ENCODE measurements at regions not wholly inside any gene's neighbourhood (a gene's known extent, or its start where the extent isn't known, plus 50 kb on each side); places are given as distances from the start of the nearest gene placed in this dataset.

DNA sequence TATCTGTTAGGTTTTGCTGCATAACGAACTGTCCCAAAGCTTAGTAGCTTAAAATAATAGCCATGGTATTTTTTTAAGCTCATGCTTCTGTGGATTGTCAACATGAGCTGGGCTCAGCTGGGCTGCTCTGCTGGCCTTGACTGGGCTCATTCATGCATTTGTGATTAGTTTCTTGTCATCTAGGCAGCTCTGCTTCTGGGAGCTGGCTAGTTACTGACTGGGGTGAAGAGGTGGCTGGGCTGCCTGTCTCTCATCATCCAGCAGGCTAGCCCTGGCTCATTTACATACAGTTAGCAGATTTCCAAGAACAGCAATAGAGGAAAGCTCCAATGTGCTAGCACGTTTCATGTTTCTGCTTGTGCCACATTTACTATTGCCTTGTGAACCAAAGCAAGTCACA lies 165.1 kb upstream of the PCSK2 start:
- no peaks in the 10 kb centered on the region for H3K9me3 ChIP-seq
- H3K27ac ChIP-seq: no peak overlapping the region
- DNase-seq (no peak), FAIRE-seq (no peak), ATAC-seq (no peak)
- intact Hi-C loops (cut with DNase I): no loop called here
- no peaks in the 10 kb centered on the region for H3K27me3 ChIP-seq
- no peaks in the 10 kb centered on the region for H3K4me1 ChIP-seq
- no peak overlapping the region for H3K4me3 ChIP-seq
- TF ChIP-seq CTCF (IDR thresholded peaks at IDR 0.05): no peak
- WGBS, 2 donors: 67 to 71% methylated on average over 2 of the region's 2 CpGs
- no peaks in the 10 kb centered on the region for H3K36me3 ChIP-seq

DNA sequence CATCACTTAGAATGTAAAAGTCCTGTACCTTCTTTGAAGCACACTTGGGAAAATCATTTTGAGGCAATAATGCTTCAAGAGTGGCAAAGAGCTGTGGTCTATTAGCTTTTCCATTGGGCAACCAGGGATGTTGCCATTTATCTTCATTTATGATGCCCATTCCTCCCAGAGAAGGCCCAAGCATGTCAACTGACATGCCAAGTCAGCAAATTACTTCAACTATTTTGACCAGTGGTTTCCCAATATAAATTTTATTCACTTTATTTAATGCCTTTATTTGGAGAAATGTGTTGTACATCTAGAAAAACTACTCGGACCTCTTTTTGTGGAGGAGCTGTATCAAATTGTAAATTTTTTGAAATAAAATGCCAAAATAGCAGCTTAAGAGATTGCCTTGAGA lies 164.1 kb upstream of the PCSK2 start:
- intact Hi-C loops (cut with DNase I): no loop called here
- 51 to 70% methylated on average over 1 of the region's 1 CpG for WGBS, 2 donors
- no peak for FAIRE-seq

DNA sequence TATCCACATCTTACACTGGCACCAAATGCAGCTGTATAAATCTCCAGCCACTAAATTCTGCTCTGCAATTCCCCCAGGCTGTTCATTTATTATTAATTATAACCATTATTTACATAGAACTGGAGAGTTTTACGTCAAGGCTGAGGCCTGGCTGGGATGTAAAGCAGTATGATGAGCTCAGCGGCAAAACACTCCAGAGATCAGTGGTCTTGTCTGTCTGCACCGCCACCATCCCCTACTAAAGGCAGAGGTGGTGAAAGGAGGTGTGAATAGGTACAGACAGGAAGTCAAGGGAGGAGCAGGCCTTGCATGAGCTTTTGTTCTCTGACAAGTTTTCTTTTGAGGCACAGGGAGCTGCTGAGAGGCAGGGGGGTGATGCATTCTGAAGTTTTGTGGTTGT lies 159.9 kb upstream of the PCSK2 start:
- FAIRE-seq (no peak), ATAC-seq (no peak), DNase-seq (no peak)
- no peaks in the 10 kb centered on the region for H3K36me3 ChIP-seq
- no peak overlapping the region for H3K4me3 ChIP-seq
- WGBS, 2 donors: 79 to 86% methylated on average over 3 of the region's 3 CpGs
- H3K27me3 ChIP-seq: no peaks in the 10 kb centered on the region
- H3K9me3 ChIP-seq: no peaks in the 10 kb centered on the region
- TF ChIP-seq CTCF (IDR thresholded peaks at IDR 0.05): no peak
- intact Hi-C loops (cut with DNase I): no loop called here
- no peak overlapping the region for H3K27ac ChIP-seq
- H3K4me1 ChIP-seq: no peaks in the 10 kb centered on the region

More for the DNA sequence above, 164.1 kb upstream of the PCSK2 start:
- H3K27me3 ChIP-seq: no peaks in the 10 kb centered on the region
- DNase-seq: no peak
- H3K4me3 ChIP-seq: no peak overlapping the region
- no peaks in the 10 kb centered on the region for H3K4me1 ChIP-seq
- TF ChIP-seq CTCF (IDR thresholded peaks at IDR 0.05): no peak
- H3K27ac ChIP-seq: no peak overlapping the region
- H3K9me3 ChIP-seq: no peaks in the 10 kb centered on the region
- no peak for ATAC-seq
- H3K36me3 ChIP-seq: no peaks in the 10 kb centered on the region

DNA sequence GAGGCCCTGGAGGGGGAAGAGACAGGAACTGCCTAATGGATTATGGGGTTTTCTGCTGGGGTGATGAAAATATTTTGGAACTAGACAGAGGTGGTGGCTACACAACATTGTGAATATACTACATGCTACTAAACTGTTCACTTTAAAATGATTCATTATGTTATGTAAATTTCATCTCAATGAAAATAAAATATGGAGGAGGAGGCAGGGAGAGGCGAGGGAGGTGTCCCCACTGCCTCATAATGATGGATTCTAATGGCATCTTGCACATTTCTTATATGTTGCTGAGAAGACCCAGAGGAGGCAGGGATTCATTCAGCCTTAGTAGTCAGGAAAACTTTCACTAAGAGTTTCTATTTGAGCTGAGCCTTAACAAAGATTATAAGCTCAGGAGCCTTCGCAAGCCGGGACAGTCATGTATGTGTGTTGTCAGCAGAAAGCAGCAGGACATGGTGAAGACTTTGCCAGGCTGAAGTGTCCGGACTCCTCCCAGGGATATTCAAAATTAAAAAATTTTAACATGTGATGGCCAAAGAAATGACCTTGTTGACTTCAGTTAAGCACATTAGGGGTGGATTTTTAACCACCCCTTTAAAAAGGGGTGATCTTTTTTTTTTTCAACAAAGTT lies 158.6 kb upstream of the PCSK2 start:
- H3K4me1 ChIP-seq: no peaks in the 10 kb centered on the region
- no peak overlapping the region for H3K4me3 ChIP-seq
- no peaks in the 10 kb centered on the region for H3K27me3 ChIP-seq
- WGBS, 2 donors: 84 to 85% methylated on average over 4 of the region's 4 CpGs
- no peaks in the 10 kb centered on the region for H3K9me3 ChIP-seq
- ATAC-seq (no peak), DNase-seq (no peak), FAIRE-seq (no peak)
- no peak for TF ChIP-seq CTCF (IDR thresholded peaks at IDR 0.05)
- no peaks in the 10 kb centered on the region for H3K36me3 ChIP-seq
- no peak overlapping the region for H3K27ac ChIP-seq
- intact Hi-C loops (cut with DNase I): no loop called here

- no peaks in the 10 kb centered on the region for H3K36me3 ChIP-seq
- TF ChIP-seq CTCF (IDR thresholded peaks at IDR 0.05): no peak
- H3K27me3 ChIP-seq: no peaks in the 10 kb centered on the region
- DNase-seq (peak in 2 of 6 donors; percentile 14 to 29), ATAC-seq (peak in 3 of 4 donors; percentile 24 to 80 (median 58)), FAIRE-seq (no peak)
- no peak overlapping the region for H3K27ac ChIP-seq
- 21 to 24% methylated on average over 6 of the region's 6 CpGs for whole genome bisulfite sequencing, 2 donors
- intact Hi-C loops (cut with DNase I): no loop called here
- H3K4me3 ChIP-seq: no peak overlapping the region
- H3K9me3 ChIP-seq: no peaks in the 10 kb centered on the region
- peaks cover 0 to 15% (median 7%) of the 10 kb centered on the region in 3 donors for H3K4me1 ChIP-seq
Measured at GRCh38 chr20:17077030-17077429, 149.8 kb upstream of the PCSK2 start.

Measured in pancreas (tissue), 10 donors.